Neutrophil (primary cell): ENCODE measurements at regions not wholly inside any gene's neighbourhood (a gene's known extent, or its start where the extent isn't known, plus 50 kb on each side); places are given as distances from the start of the nearest gene placed in this dataset.

Experiments used
- H3K27ac ChIP-seq: fragments of 200-600 bp; sonication (generic); 2 replicates; pipeline ENCODE4 v1.5.1; 2016; ENCODE audit warnings: mild to moderate bottlenecking, moderate library complexity
- H3K27me3 ChIP-seq: fragments of 200-600 bp; sonication (generic); 2 replicates; pipeline ENCODE4 v1.6.0; 2016; ENCODE audit warnings: mild to moderate bottlenecking
- H3K36me3 ChIP-seq: fragments of 200-600 bp; sonication (generic); 2 replicates; pipeline ENCODE4 v1.5.1; 2017
- H3K4me1 ChIP-seq, 2 experiments: fragments of 200-600 bp in 1 of 2; sonication (generic) in 1 of 2; 1 replicate in 1 of 2; 2 replicates in 1 of 2; pipeline versions ENCODE4 v1.5.1 to v1.6.1; 2013 to 2016; ENCODE audit warnings: low read depth in 1 of 2, low read length in 1 of 2, mild to moderate bottlenecking in 1 of 2, moderate library complexity in 1 of 2; ENCODE audit not compliant: control insufficient read depth in 1 of 2, insufficient read depth in 1 of 2
- H3K4me3 ChIP-seq, 2 experiments: fragments of 200-600 bp in 1 of 2; sonication (generic) in 1 of 2; 1 replicate in 1 of 2; 2 replicates in 1 of 2; pipeline ENCODE4 v1.5.1; 2013 to 2016; ENCODE audit warnings: low read depth in 1 of 2, low read length in 1 of 2, mild to moderate bottlenecking in 1 of 2, moderate library complexity in 1 of 2
- H3K9me3 ChIP-seq: fragments of 200-600 bp; sonication (generic); 2 replicates; pipeline ENCODE4 v1.5.1; 2016
- TF ChIP-seq, protein P1 (sequence below): fragments of 200-600 bp; sonication (generic); IDR thresholded peaks from 2 replicates; pipeline ENCODE4 v1.5.1; 2016; ENCODE audit warnings: antibody characterized with exemption

DNA sequence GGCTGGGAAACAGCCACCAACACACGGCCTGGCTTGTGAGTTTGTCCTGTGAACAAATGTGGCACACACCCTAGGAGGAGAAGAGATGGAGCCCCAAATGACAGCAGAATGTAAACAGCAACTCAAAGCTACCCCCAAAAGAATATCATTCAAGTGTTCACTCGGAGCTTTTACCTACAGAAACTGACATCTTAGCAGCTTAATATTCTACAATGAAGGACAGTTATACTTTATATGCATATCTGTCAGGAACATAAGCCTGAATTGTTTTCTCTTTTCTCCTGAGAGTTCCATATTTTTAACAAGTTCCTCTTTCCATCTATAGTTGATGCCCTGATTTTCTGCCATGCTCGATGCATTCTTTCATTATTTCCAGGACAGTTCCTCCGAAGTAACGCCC, 566.0 kb upstream of the MAP3K7 start:
- Histone ChIP-seq H3K27me3 (no peaks in the 10 kb centered on the region), H3K9me3 (no peaks in the 10 kb centered on the region), H3K27ac (no peak overlapping the region), H3K4me1 (no peaks in the 10 kb centered on the region), H3K36me3 (no peaks in the 10 kb centered on the region), H3K4me3 (no peak overlapping the region)
- TF ChIP-seq, protein P1, sequence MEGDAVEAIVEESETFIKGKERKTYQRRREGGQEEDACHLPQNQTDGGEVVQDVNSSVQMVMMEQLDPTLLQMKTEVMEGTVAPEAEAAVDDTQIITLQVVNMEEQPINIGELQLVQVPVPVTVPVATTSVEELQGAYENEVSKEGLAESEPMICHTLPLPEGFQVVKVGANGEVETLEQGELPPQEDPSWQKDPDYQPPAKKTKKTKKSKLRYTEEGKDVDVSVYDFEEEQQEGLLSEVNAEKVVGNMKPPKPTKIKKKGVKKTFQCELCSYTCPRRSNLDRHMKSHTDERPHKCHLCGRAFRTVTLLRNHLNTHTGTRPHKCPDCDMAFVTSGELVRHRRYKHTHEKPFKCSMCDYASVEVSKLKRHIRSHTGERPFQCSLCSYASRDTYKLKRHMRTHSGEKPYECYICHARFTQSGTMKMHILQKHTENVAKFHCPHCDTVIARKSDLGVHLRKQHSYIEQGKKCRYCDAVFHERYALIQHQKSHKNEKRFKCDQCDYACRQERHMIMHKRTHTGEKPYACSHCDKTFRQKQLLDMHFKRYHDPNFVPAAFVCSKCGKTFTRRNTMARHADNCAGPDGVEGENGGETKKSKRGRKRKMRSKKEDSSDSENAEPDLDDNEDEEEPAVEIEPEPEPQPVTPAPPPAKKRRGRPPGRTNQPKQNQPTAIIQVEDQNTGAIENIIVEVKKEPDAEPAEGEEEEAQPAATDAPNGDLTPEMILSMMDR = no peak

DNA sequence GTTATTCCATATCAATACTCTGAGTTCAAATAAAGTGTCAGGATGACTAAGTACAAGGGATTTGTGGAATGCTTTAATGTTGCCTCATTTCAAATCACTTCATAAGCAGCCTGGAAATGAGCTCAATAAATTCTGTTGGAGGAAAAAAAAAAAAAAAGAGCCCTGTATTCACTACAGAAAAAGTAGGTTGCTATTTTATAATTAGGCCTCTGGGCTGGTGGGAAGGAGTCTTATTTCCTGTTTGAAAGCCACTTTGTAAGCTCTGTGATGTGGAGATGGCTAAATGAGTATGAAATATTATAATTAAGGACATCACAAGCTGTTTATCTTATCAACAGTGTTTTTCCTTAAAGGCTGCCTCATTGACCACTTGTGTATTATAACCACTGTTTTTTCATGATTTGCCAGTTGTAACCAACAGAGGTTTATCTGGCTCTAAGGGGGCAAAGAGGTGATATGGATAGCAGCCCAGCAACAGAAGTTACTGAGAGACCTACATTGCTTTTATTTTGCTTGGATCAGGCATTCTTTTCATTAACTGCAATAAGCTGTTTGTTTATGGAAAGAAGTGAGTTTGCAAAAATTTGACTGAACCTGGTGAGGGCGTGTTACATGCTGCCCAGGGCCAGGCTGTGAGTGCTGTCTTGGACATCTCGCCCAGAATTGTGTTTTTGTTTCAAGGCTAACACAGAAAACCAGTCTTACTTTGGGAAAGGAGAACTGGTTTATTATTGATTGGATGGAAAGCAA, 563.3 kb upstream of the MAP3K7 start:
- H3K4me3 ChIP-seq = no peak overlapping the region
- no peaks in the 10 kb centered on the region for H3K9me3 ChIP-seq
- TF ChIP-seq, protein P1 = no peak
- H3K27me3 ChIP-seq = no peaks in the 10 kb centered on the region
- no peaks in the 10 kb centered on the region for H3K4me1 ChIP-seq
- no peaks in the 10 kb centered on the region for H3K36me3 ChIP-seq
- H3K27ac ChIP-seq = no peak overlapping the region

DNA sequence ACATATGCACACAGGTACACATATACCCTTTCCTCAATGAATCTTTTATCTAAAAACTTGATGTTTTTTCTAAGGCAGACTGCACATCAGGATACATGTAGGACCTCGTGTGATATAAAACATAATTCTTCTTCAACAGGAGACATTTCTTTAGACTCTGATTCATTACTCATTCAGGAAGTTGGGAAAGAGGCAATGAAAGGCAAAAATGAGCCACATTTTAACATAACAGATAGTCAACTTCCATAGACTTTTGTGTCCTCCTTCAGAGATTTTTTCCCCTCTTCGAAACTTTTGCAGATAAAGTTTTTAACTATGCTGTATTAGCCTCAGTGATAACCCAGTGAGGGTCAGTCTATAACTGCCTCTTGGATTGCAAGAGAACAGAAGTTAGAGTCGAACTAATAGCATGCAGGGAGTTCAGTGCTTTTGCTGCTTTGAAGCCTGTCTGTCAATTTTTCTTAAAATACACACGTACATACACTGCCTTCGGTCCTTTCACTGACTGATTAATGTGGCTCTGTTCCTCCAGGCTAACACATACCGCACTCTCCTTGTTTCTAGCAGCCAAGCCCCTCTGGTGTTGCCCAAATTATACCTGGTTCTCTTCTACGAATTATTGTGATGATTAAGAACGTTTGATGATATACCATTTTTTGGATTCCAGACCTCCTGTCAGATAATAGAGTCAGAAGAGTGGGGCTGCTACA, 562.5 kb upstream of the MAP3K7 start:
- Histone ChIP-seq H3K27me3 (no peaks in the 10 kb centered on the region), H3K36me3 (no peaks in the 10 kb centered on the region), H3K4me3 (no peak overlapping the region), H3K4me1 (no peaks in the 10 kb centered on the region), H3K9me3 (no peaks in the 10 kb centered on the region), H3K27ac (no peak overlapping the region)
- TF ChIP-seq, protein P1 = no peak

DNA sequence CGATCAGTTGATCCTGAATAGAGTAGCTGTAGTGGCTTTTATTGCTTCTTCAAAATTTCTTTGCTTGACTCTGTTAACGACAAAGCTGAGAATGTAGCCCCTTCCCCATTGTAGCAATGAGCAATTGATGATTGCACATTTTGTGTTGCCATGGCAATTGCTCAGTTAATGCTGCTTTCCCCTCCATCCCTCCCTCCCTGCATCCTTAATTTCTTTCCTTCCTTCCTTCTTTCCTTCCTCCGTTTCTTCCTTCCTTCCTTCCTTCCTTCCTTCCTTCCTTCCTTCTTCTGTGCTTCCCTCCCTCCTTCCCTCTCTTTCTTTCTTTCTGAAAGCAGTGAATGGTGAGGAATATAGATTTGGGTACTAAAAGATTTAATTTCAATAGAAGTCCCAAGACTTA, 557.3 kb upstream of the MAP3K7 start:
- TF ChIP-seq, protein P1 = no peak
- H3K27me3 ChIP-seq = no peaks in the 10 kb centered on the region
- no peak overlapping the region for H3K4me3 ChIP-seq
- H3K9me3 ChIP-seq = no peaks in the 10 kb centered on the region
- H3K27ac ChIP-seq = no peak overlapping the region
- H3K4me1 ChIP-seq = no peaks in the 10 kb centered on the region
- no peaks in the 10 kb centered on the region for H3K36me3 ChIP-seq

DNA sequence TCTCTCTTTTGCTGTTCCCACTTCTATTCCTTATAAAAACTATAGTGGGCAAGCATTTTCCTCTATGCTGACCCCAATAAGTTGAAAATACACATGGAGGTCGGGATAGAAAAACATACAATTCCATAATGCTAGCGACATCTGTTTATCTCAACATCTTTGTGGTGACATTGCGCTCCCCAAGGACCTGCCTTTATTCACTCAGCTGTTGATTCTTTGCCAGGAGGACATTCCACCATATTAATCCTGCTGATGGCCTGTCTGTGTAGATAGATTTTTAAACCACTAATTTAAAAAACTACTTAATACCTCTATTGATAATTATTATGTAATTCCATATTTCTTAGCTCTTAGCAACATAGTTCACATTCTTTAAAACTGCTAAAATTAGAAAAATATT, 555.3 kb upstream of the MAP3K7 start:
- H3K36me3 ChIP-seq = no peaks in the 10 kb centered on the region
- no peaks in the 10 kb centered on the region for H3K9me3 ChIP-seq
- no peaks in the 10 kb centered on the region for H3K4me1 ChIP-seq
- no peaks in the 10 kb centered on the region for H3K27me3 ChIP-seq
- TF ChIP-seq, protein P1 = no peak
- no peak overlapping the region for H3K4me3 ChIP-seq
- H3K27ac ChIP-seq = no peak overlapping the region
